Heart right ventricle (tissue), 16 donors: ENCODE measurements at regions not wholly inside any gene's neighbourhood (a gene's known extent, or its start where the extent isn't known, plus 50 kb on each side); places are given as distances from the start of the nearest gene placed in this dataset.

Source experiments
- ATAC-seq, 8 donors: fragments of 200-7000 bp; cut with Tn5 transposase; one replicate each; pipeline ENCODE4 v1.9.1; 2020; ENCODE audit warnings: mild to moderate bottlenecking in 8 of 8, moderate library complexity in 8 of 8, moderate number of reproducible peaks in 1 of 8
- DNase-seq, 2 donors: peaks; one replicate each; pipeline ENCODE4 v3.0.0-alpha.2; 2020
- H3K27ac ChIP-seq, 10 donors: fragments of 200-600 bp; sonication (generic) in 2 of 10; one replicate each; pipeline versions ENCODE4 v1.5.0 to v1.8.0; 2020 to 2022; ENCODE audit warnings: mild to moderate bottlenecking in 3 of 10
- H3K27me3 ChIP-seq, 7 donors: fragments of 200-600 bp; one replicate each; pipeline ENCODE4 v1.8.0; 2021 to 2022; ENCODE audit warnings: mild to moderate bottlenecking in 2 of 7
- H3K36me3 ChIP-seq, 9 donors: fragments of 200-600 bp; sonication (generic) in 1 of 9; one replicate each; pipeline versions ENCODE4 v1.5.0 to v1.8.0; 2020 to 2022; ENCODE audit warnings: mild to moderate bottlenecking in 2 of 9
- H3K4me1 ChIP-seq, 9 donors: fragments of 200-600 bp; sonication (generic) in 1 of 9; one replicate each; pipeline versions ENCODE4 v1.5.0 to v1.8.0; 2020 to 2022; ENCODE audit warnings: mild to moderate bottlenecking in 4 of 9
- H3K4me3 ChIP-seq, 10 donors: fragments of 200-600 bp; sonication (generic) in 2 of 10; one replicate each; pipeline versions ENCODE4 v1.5.0 to v1.8.0; 2020 to 2022; ENCODE audit warnings: mild to moderate bottlenecking in 7 of 10, moderate library complexity in 2 of 10
- H3K9me3 ChIP-seq, 11 donors: fragments of 200-600 bp in 10 of 11; sonication (generic) in 2 of 11; one replicate each; pipeline versions ENCODE4 v1.5.0 to v1.8.0; 2013 to 2022; ENCODE audit warnings: mild to moderate bottlenecking in 2 of 11, control low read depth in 1 of 11, moderate library complexity in 1 of 11
- WGBS, 2 donors: extraction: QIAGEN DNeasy Blood & Tissue Kit; methylation state at CpG; one replicate each; pipeline ENCODE4 v1.1.7; 2013; ENCODE audit warnings: inconsistent platforms in 1 of 2; 5-methylcytosine and 5-hydroxymethylcytosine counted together
- intact Hi-C, 10 donors: fragments of 100-400 bp; cut with DNase I; formaldehyde crosslinking; loops; one replicate each; pipeline versions ENCODE4 v1.11.1 to v1.14.2; 2022
- TF ChIP-seq, protein P1 (sequence below), 9 donors: fragments of 200-600 bp; sonication (generic) in 2 of 9; IDR thresholded peaks; one replicate each; pipeline versions ENCODE4 v1.5.0 to v1.8.0; 2021 to 2022; ENCODE audit warnings: antibody characterized with exemption in 9 of 9, mild to moderate bottlenecking in 5 of 9, moderate library complexity in 1 of 9
- donor health status: Arrhythmogenic right ventricular cardiomyopathy.
- donor health status: ischemic (EF 13 %, LVEDD 7.1; RV severe dilation, severe dysfunction).
- donor health status: healthy with polysubstance abuse.
- donor health status: DM: no; HTN: yes; CAD: no.
- donor health status: DM: no; HTN: no; CAD: no.
- donor health status: ischemic (EF 25% LVEDD 6.9; RV normal size, moderate dysfunction).
- donor health status: ischemic (EF 25% LVEDD 5.7; RV mildly dilated, moderate dysfunction).
- donor health status: healthy.
- donor health status: DM: yes; HTN: yes; CAD: no.
- donor health status: Ischemic cardiomyopathy.
- donor health status: ischemic (EF 35%, LVEDD 5.7; RV mildly dilated, moderate dysfunction).
- donor health status: nonischemic (EF 11% LVEDD 7.7; RV severe dilation, severe dysfunction).
- donor health status: DM: yes; HTN: yes; CAD: no.
- donor health status: PGD.
- donor health status: ischemic (EF 29% LVEDD 5.4; RV normal size, mild dysfunction).
- donor health status: nonischemic (EF 23%, LVEDD 6.1; RV moderate dilation, normal function).

DNA sequence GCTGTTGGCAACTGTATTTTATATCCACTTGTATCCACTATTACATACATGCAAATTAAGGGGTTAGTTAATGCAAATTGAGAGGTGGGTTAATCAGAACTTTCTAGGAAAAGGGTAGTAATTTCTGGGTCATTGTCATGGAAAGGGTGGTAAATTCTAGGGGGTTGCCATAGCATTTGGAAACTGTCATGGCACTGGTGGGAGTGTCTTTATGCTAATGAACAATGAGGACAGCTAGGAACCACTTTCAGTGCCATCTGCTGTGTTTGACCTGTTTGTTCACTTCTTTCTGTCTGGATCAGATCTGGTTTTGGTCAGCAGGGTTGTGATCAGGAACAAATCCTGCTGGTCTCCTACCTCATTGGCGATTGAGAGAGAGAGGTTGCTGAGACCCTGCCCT, 283.3 kb upstream of the PRKCQ start:
- no peaks in the 10 kb centered on the region for H3K27me3 ChIP-seq
- H3K9me3 ChIP-seq, result peaks cover 0 to 6% (median 0%) of the 10 kb centered on the region in 11 donors
- 94 to 96% methylated on average over 1 of the region's 1 CpG for WGBS, 2 donors
- intact Hi-C loops, result no loop called here
- TF ChIP-seq, protein P1, sequence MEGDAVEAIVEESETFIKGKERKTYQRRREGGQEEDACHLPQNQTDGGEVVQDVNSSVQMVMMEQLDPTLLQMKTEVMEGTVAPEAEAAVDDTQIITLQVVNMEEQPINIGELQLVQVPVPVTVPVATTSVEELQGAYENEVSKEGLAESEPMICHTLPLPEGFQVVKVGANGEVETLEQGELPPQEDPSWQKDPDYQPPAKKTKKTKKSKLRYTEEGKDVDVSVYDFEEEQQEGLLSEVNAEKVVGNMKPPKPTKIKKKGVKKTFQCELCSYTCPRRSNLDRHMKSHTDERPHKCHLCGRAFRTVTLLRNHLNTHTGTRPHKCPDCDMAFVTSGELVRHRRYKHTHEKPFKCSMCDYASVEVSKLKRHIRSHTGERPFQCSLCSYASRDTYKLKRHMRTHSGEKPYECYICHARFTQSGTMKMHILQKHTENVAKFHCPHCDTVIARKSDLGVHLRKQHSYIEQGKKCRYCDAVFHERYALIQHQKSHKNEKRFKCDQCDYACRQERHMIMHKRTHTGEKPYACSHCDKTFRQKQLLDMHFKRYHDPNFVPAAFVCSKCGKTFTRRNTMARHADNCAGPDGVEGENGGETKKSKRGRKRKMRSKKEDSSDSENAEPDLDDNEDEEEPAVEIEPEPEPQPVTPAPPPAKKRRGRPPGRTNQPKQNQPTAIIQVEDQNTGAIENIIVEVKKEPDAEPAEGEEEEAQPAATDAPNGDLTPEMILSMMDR (IDR thresholded peaks at IDR 0.05), result no peak
- DNase-seq (no peak), ATAC-seq (no peak)
- no peaks in the 10 kb centered on the region for H3K36me3 ChIP-seq
- H3K4me1 ChIP-seq, result no peaks in the 10 kb centered on the region
- no peak overlapping the region for H3K4me3 ChIP-seq
- H3K27ac ChIP-seq, result no peak overlapping the region

DNA sequence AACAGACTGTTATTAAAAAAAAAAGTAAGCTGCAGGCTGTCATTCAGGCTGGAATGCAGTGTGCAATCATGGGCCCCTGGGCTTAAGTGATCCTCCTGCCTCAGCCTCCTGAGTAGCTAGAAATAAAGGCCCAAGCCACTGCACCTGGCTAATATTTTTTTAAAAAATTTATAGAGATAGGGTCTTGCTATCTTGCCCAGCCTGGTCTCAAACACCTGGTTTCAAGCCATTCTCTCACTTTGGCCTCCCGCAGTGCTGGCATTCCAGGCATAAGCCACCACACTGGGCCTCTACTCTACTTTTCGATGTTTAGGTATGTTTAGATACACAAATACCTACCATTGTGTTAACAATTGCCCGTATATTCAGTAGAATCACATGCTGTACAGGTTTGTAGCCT, 270.4 kb upstream of the PRKCQ start:
- no peak for DNase-seq
- no peaks in the 10 kb centered on the region for H3K4me1 ChIP-seq
- ATAC-seq, result no peak
- H3K27me3 ChIP-seq, result peaks cover 0 to 4% (median 0%) of the 10 kb centered on the region in 7 donors
- TF ChIP-seq, protein P1 (IDR thresholded peaks at IDR 0.05), result no peak
- no peak overlapping the region for H3K4me3 ChIP-seq
- 89 to 96% methylated on average over 3 of the region's 3 CpGs for WGBS, 2 donors
- no peak overlapping the region for H3K27ac ChIP-seq
- intact Hi-C loops, result no loop called here
- no peaks in the 10 kb centered on the region for H3K36me3 ChIP-seq
- no peaks in the 10 kb centered on the region for H3K9me3 ChIP-seq

DNA sequence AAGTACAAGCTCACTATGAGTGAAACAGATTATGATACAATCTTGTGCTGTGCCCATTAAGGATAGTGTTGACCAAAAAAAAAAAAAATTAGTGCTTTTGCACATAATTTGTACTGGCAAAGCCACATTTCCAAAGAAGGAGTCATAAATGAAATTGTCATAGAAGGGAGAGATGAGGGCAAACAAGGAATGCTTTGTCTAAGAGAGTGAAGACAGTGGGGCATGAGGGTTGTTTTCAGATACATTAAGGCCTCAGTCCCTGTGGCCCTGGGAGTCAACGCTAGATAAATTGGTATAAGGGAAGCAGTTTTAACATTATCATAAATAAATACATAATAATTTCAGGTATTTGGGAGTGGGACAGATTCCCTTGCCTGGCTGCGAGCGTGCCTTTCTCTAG, 267.5 kb upstream of the PRKCQ start:
- Histone ChIP-seq H3K36me3 (no peaks in the 10 kb centered on the region), H3K4me1 (no peaks in the 10 kb centered on the region), H3K27me3 (peaks cover 0 to 4% (median 0%) of the 10 kb centered on the region in 7 donors), H3K9me3 (peaks cover 0 to 15% (median 0%) of the 10 kb centered on the region in 11 donors), H3K4me3 (no peak overlapping the region), H3K27ac (no peak overlapping the region)
- 82 to 87% methylated on average over 3 of the region's 3 CpGs for WGBS, 2 donors
- TF ChIP-seq, protein P1 (IDR thresholded peaks at IDR 0.05), result no peak
- DNase-seq (no peak), ATAC-seq (no peak)
- intact Hi-C loops, result no loop called here

DNA sequence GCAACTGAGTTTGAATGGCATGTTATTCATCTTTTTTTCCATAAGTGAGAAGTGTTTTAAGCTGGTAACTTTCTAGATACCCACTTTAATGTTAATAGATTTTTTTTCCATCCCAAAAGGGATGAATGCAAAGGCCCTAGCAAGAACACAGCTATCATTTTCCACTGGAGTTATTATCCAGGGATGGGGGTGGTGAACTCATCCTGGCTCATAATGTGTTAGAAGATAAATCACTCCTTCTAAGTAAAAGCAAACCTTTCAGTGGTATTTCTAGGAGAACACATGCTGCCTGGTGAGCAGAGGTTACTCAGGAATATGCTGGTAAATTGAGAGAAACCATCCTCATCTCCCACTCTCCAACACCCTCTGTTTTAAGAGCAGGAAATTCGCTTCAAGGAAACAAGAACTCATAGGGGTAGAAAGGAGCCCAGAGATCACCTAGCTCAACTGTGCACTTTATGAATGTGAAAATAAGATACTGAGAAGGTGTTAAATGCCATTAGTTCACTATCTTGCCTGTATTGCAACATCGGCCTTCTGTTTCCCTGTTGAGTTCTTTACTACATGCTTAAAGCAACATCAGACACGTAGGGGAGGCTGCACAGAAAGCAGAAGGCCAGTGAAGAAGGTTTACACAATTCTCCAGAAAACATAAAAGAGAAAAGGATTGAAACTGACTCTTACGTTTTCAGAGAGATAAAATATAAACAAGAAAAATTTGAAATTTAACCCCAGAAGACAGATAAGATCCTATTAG, 264.0 kb upstream of the PRKCQ start:
- intact Hi-C loops, result no loop called here

More for the DNA sequence above, 264.0 kb upstream of the PRKCQ start:
- no peaks in the 10 kb centered on the region for H3K27me3 ChIP-seq
- TF ChIP-seq, protein P1 (IDR thresholded peaks at IDR 0.05), result no peak
- WGBS, 2 donors, result 70 to 71% methylated on average over 4 of the region's 4 CpGs
- H3K4me3 ChIP-seq, result no peak overlapping the region
- no peak overlapping the region for H3K27ac ChIP-seq
- ATAC-seq, result no peak
- H3K36me3 ChIP-seq, result no peaks in the 10 kb centered on the region
- peaks cover 0 to 20% (median 0%) of the 10 kb centered on the region in 11 donors for H3K9me3 ChIP-seq
- no peaks in the 10 kb centered on the region for H3K4me1 ChIP-seq
- DNase-seq, result no peak
